Suprapubic skin (tissue), 4 donors: ENCODE measurements at regions not wholly inside any gene's neighbourhood (a gene's known extent, or its start where the extent isn't known, plus 50 kb on each side); places are given as distances from the start of the nearest gene placed in this dataset.

ENCODE experiments used
- DNase-seq, 2 donors: peaks; one replicate each; pipeline ENCODE4 v3.0.0-alpha.2; 2019; ENCODE audit warnings: low spot score in 2 of 2
- H3K27ac ChIP-seq: fragments of 200-600 bp; sonication (generic); one replicate; pipeline ENCODE4 v1.5.1; 2019
- H3K27me3 ChIP-seq: fragments of 200-600 bp; sonication (generic); one replicate; pipeline ENCODE4 v1.5.1; 2019
- H3K36me3 ChIP-seq: fragments of 200-600 bp; sonication (generic); one replicate; pipeline ENCODE4 v1.5.1; 2019
- H3K4me1 ChIP-seq: fragments of 200-600 bp; sonication (generic); one replicate; pipeline ENCODE4 v1.5.1; 2019
- H3K4me3 ChIP-seq: fragments of 200-600 bp; sonication (generic); one replicate; pipeline ENCODE4 v1.5.1; 2019; ENCODE audit warnings: mild to moderate bottlenecking
- H3K9me3 ChIP-seq: fragments of 200-600 bp; sonication (generic); one replicate; pipeline ENCODE4 v1.5.1; 2019
- EP300 ChIP-seq: sonication (generic); formaldehyde crosslinking; IDR thresholded peaks from one replicate; pipeline ENCODE4 v1.6.1; 2017; ENCODE audit warnings: antibody characterized with exemption
- POLR2A ChIP-seq, 2 donors: fragments of 450-650 bp; IDR thresholded peaks; one replicate each; pipeline ENCODE4 v1.6.1; 2017; ENCODE audit warnings: antibody characterized with exemption in 2 of 2, mild to moderate bottlenecking in 2 of 2, moderate library complexity in 2 of 2
- POLR2AphosphoS5 ChIP-seq, 3 donors: sonication (generic); formaldehyde crosslinking; IDR thresholded peaks; one replicate each; pipeline ENCODE4 v1.6.1; 2017; ENCODE audit warnings: antibody characterized with exemption in 3 of 3
- WGBS: methylation state at CpG from one replicate; pipeline ENCODE4 v1.1.5; 2018; 5-methylcytosine and 5-hydroxymethylcytosine counted together
- TF ChIP-seq, protein P1 (sequence below), 2 donors: fragments of 200-600 bp in 1 of 2; fragments of 450-650 bp in 1 of 2; sonication (generic) in 1 of 2; IDR thresholded peaks; one replicate each; pipeline ENCODE4 v1.5.1; 2016 to 2019; ENCODE audit warnings: antibody characterized with exemption in 2 of 2, mild to moderate bottlenecking in 1 of 2, moderate library complexity in 1 of 2

DNA sequence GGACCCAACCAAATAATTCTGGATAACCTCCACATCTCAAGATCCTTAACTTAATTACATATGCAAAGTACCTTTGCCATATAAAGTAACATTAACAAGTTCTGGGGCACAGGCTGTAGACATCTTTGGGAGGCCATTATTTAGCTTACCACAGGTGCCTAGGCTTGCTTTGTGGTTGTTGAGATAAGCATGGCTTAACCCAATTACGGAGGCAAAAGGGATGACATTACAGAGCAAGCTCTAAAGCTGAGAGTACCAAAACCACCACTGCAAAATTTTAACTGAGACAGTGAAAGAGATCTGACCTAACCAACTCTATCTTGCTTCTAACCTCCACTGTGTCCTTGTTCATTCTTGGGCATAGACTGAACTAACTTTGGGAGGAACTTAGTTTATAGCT is 502.9 kb upstream of the ATXN8OS start:
- Histone ChIP-seq H3K27ac (no peak overlapping the region), H3K9me3 (peaks cover 3% of the 10 kb centered on the region), H3K27me3 (no peaks in the 10 kb centered on the region), H3K36me3 (no peaks in the 10 kb centered on the region), H3K4me3 (no peak overlapping the region), H3K4me1 (no peaks in the 10 kb centered on the region)
- DNase-seq: no peak
- TF ChIP-seq POLR2AphosphoS5 (IDR thresholded peaks at IDR 0.05) (no peak), EP300 (no peak), POLR2A (IDR thresholded peaks at IDR 0.05) (no peak)
- TF ChIP-seq, protein P1, sequence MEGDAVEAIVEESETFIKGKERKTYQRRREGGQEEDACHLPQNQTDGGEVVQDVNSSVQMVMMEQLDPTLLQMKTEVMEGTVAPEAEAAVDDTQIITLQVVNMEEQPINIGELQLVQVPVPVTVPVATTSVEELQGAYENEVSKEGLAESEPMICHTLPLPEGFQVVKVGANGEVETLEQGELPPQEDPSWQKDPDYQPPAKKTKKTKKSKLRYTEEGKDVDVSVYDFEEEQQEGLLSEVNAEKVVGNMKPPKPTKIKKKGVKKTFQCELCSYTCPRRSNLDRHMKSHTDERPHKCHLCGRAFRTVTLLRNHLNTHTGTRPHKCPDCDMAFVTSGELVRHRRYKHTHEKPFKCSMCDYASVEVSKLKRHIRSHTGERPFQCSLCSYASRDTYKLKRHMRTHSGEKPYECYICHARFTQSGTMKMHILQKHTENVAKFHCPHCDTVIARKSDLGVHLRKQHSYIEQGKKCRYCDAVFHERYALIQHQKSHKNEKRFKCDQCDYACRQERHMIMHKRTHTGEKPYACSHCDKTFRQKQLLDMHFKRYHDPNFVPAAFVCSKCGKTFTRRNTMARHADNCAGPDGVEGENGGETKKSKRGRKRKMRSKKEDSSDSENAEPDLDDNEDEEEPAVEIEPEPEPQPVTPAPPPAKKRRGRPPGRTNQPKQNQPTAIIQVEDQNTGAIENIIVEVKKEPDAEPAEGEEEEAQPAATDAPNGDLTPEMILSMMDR (IDR thresholded peaks at IDR 0.05): no peak
- 91% methylated on average over 1 of the region's 1 CpG for WGBS

DNA sequence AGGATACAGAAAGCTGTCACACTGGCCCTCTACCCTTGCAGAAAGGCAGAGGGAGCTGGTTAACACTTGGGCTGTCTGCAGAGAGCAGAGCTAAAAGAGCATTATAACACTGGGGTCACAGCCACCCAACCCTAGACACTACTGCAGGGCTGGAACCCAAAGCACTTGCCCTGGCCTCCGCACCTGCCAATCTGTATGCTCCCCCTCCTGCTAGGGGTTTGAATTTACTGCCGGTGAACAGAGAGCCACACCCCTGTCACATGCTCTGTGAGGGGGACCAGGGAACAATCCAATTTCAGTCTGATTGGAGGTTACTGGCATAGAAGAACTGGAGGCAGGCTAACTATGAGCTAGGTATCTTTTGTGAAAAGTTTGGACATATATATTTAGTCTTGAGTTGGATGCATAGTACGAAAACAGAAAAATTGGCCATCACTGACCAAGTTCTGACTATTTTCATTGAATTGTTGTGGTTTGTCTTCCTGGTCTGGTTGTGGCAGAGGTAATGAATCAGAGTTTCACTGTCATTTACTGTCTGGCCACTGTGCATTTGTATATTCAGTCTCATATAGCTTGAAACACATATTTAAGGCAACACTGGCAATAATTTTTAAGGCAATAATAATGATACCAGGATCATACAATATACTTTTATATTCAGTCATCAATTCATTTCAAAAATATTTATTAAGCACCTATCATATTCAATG is 504.3 kb upstream of the ATXN8OS start:
- peaks cover 3% of the 10 kb centered on the region for H3K9me3 ChIP-seq
- H3K27ac ChIP-seq: no peak overlapping the region
- H3K4me1 ChIP-seq: no peaks in the 10 kb centered on the region
- DNase-seq: no peak
- no peaks in the 10 kb centered on the region for H3K27me3 ChIP-seq
- TF ChIP-seq, protein P1 (IDR thresholded peaks at IDR 0.05): no peak
- TF ChIP-seq POLR2A (IDR thresholded peaks at IDR 0.05) (no peak), EP300 (no peak), POLR2AphosphoS5 (IDR thresholded peaks at IDR 0.05) (no peak)
- WGBS: 78% methylated on average over 3 of the region's 3 CpGs
- no peak overlapping the region for H3K4me3 ChIP-seq
- H3K36me3 ChIP-seq: no peaks in the 10 kb centered on the region

DNA sequence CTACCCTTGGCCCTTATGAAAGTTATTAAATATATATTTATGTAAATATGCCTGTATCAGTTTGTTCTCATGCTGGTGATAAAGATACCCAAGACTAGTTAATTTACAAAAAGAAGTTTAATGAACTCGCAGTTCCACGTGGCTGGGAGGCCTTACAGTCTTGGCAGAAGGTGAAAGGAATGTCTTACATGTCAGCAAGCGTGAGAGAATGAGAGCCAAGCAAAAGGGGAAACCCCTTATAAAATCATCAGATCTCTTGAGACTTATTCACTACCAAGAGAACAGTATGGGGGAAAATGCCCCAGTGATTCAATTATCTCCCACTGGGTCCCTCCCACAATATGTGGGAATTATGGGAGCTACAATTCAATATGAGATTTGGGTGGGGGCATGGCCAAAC is 506.0 kb upstream of the ATXN8OS start:
- TF ChIP-seq EP300 (no peak), POLR2AphosphoS5 (IDR thresholded peaks at IDR 0.05) (no peak), POLR2A (IDR thresholded peaks at IDR 0.05) (no peak)
- TF ChIP-seq, protein P1 (IDR thresholded peaks at IDR 0.05): no peak
- Histone ChIP-seq H3K27ac (no peak overlapping the region), H3K36me3 (no peaks in the 10 kb centered on the region), H3K9me3 (peaks cover 3% of the 10 kb centered on the region), H3K4me1 (no peaks in the 10 kb centered on the region), H3K4me3 (no peak overlapping the region), H3K27me3 (no peaks in the 10 kb centered on the region)
- DNase-seq: no peak
- WGBS: 42% methylated on average over 3 of the region's 3 CpGs

DNA sequence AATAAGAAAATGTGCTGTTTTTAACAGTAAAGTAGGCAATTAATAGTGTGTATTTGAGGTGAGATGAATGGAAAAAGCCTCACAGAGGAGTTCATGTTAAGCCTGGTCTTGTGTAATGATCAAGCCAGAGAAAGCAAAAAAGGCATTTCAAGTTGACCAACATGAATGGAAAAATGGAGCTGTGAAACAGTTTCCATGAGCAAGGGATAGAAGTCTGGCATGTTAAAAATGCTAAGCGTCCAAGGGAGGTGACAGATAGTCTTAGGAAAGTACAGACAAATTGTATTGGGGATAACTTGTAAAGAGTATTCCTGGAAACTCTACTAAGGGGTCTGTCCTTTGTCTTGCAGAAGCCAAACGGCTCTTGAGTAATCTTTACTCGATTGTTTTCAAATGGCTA is 506.8 kb upstream of the ATXN8OS start:
- no peaks in the 10 kb centered on the region for H3K27me3 ChIP-seq
- no peak overlapping the region for H3K4me3 ChIP-seq
- H3K27ac ChIP-seq: no peak overlapping the region
- no peaks in the 10 kb centered on the region for H3K4me1 ChIP-seq
- WGBS: 65% methylated on average over 3 of the region's 3 CpGs
- no peaks in the 10 kb centered on the region for H3K36me3 ChIP-seq
- TF ChIP-seq POLR2A (IDR thresholded peaks at IDR 0.05) (no peak), EP300 (no peak), POLR2AphosphoS5 (IDR thresholded peaks at IDR 0.05) (no peak)
- TF ChIP-seq, protein P1 (IDR thresholded peaks at IDR 0.05): no peak
- no peak for DNase-seq
- H3K9me3 ChIP-seq: peaks cover 3% of the 10 kb centered on the region

DNA sequence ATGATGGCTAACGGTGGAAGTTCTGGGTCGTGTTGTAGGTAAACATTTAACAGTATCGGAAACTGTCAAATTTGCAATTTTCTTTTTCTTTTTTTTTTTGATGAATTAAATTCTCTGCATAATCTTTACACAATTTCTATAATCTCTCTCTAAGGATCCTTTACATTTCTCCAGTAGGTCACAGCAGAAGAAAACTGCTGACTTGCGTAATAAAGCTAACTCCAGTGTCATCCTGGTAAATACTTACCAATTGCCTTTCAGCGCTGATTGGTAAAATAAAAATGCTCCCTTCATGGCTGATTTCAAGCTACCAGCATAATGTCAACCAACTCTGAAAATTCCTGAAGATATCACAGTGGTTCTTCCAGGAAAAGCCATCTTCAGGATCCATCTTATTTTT is 510.5 kb upstream of the ATXN8OS start:
- no peak overlapping the region for H3K27ac ChIP-seq
- no peaks in the 10 kb centered on the region for H3K36me3 ChIP-seq
- no peak for DNase-seq
- TF ChIP-seq EP300 (no peak), POLR2AphosphoS5 (IDR thresholded peaks at IDR 0.05) (no peak), POLR2A (IDR thresholded peaks at IDR 0.05) (no peak)
- TF ChIP-seq, protein P1 (IDR thresholded peaks at IDR 0.05): no peak
- no peaks in the 10 kb centered on the region for H3K27me3 ChIP-seq
- H3K9me3 ChIP-seq: peaks cover 3% of the 10 kb centered on the region
- 77% methylated on average over 5 of the region's 5 CpGs for WGBS
- no peak overlapping the region for H3K4me3 ChIP-seq
- no peaks in the 10 kb centered on the region for H3K4me1 ChIP-seq
